Breast epithelium (tissue), 3 donors: ENCODE measurements at regions not wholly inside any gene's neighbourhood (a gene's known extent, or its start where the extent isn't known, plus 50 kb on each side); places are given as distances from the start of the nearest gene placed in this dataset.

ENCODE experiments used
- CTCF ChIP-seq, 3 donors: fragments of 450-650 bp; IDR thresholded peaks; one replicate each; pipeline ENCODE4 v1.5.1; 2016 to 2017; ENCODE audit warnings: antibody characterized with exemption in 3 of 3, mild to moderate bottlenecking in 3 of 3, moderate library complexity in 3 of 3
- POLR2A ChIP-seq: fragments of 450-650 bp; IDR thresholded peaks from one replicate; pipeline ENCODE4 v1.6.1; 2016; ENCODE audit warnings: antibody characterized with exemption, mild to moderate bottlenecking, moderate library complexity
- POLR2AphosphoS5 ChIP-seq, 3 donors: sonication (generic); formaldehyde crosslinking; IDR thresholded peaks; one replicate each; pipeline ENCODE4 v1.6.1; 2017; ENCODE audit warnings: antibody characterized with exemption in 3 of 3

DNA sequence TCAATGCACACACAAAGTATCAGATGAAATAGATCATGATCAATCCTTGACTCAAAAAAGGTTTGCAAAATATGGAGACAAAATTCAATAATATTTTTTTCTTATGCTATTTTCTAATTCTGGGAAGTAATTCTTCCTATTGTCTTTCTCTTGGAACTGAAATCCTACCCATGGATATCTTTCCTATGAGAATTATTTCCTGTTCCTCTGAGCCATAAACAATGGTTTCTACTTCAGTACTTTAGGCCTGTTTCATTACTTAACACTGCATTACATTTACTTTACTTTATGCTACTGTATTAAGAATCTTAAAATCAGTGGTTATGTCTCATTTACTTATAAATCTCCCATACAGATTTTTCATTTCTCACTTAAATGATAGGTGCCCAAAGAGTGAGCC, 1025.4 kb upstream of the ACO1 start:
- no peak for TF ChIP-seq CTCF (IDR thresholded peaks at IDR 0.05)
- no peak for TF ChIP-seq POLR2A
- no peak for TF ChIP-seq POLR2AphosphoS5 (IDR thresholded peaks at IDR 0.05)
